ENCODE measurements at regions not wholly inside any gene's neighbourhood (a gene's known extent, or its start where the extent isn't known, plus 50 kb on each side); places are given as distances from the start of the nearest gene placed in this dataset.

- H3K4me3 Mint-ChIP-seq (ENCODE audit: low read depth), result no peak overlapping the region
- no peak for DNase-seq (ENCODE audit: low spot score, unreplicated experiment)
- H3K9me3 Mint-ChIP-seq (ENCODE audit: low read depth), result peaks cover 27% of the 10 kb centered on the region
- H3K27me3 Mint-ChIP-seq, result peaks cover 3% of the 10 kb centered on the region
- no peak for TF ChIP-seq CTCF (IDR thresholded peaks at IDR 0.05; ENCODE audit: unreplicated experiment)
- H3K36me3 Mint-ChIP-seq (ENCODE audit: insufficient read depth), result peaks cover 5% of the 10 kb centered on the region
- H3K27ac Mint-ChIP-seq, result no peak overlapping the region
- peaks cover 11% of the 10 kb centered on the region for H3K4me1 Mint-ChIP-seq (ENCODE audit: low read depth)
Measured at GRCh38 chr20:41870869-41871462, 252.8 kb upstream of the CHD6 start.

GRCh38 chr20:41869261-41869660 lies 251.1 kb upstream of the CHD6 start:
- peaks cover 5% of the 10 kb centered on the region for H3K36me3 Mint-ChIP-seq (ENCODE audit: insufficient read depth)
- no peak overlapping the region for H3K4me3 Mint-ChIP-seq (ENCODE audit: low read depth)
- peaks cover 27% of the 10 kb centered on the region for H3K9me3 Mint-ChIP-seq (ENCODE audit: low read depth)

GRCh38 chr20:41865938-41866337 lies 247.8 kb upstream of the CHD6 start:
- Mint-ChIP-seq H3K27ac (no peak overlapping the region), H3K36me3 (ENCODE audit: insufficient read depth) (peaks cover 5% of the 10 kb centered on the region), H3K4me3 (ENCODE audit: low read depth) (no peak overlapping the region), H3K4me1 (ENCODE audit: low read depth) (peaks cover 4% of the 10 kb centered on the region), H3K9me3 (ENCODE audit: low read depth) (peaks cover 27% of the 10 kb centered on the region), H3K27me3 (no peaks in the 10 kb centered on the region)
- DNase-seq (ENCODE audit: low spot score, unreplicated experiment), result no peak
- no peak for TF ChIP-seq CTCF (IDR thresholded peaks at IDR 0.05; ENCODE audit: unreplicated experiment)

More at GRCh38 chr20:41869261-41869660, 251.1 kb upstream of the CHD6 start:
- Mint-ChIP-seq H3K4me1 (ENCODE audit: low read depth) (peaks cover 11% of the 10 kb centered on the region), H3K27me3 (no peaks in the 10 kb centered on the region), H3K27ac (no peak overlapping the region)
- TF ChIP-seq CTCF (IDR thresholded peaks at IDR 0.05; ENCODE audit: unreplicated experiment), result no peak
- DNase-seq (ENCODE audit: low spot score, unreplicated experiment), result no peak

- Mint-ChIP-seq H3K36me3 (ENCODE audit: insufficient read depth) (no peaks in the 10 kb centered on the region), H3K4me3 (ENCODE audit: low read depth) (no peak overlapping the region), H3K9me3 (ENCODE audit: low read depth) (peaks cover 11% of the 10 kb centered on the region), H3K4me1 (ENCODE audit: low read depth) (peaks cover 4% of the 10 kb centered on the region), H3K27me3 (no peaks in the 10 kb centered on the region), H3K27ac (no peak overlapping the region)
- TF ChIP-seq CTCF (IDR thresholded peaks at IDR 0.05; ENCODE audit: unreplicated experiment), result no peak
- DNase-seq (ENCODE audit: low spot score, unreplicated experiment), result no peak
Measured at GRCh38 chr20:41862476-41862875, 244.3 kb upstream of the CHD6 start.

- no peak for TF ChIP-seq CTCF (IDR thresholded peaks at IDR 0.05; ENCODE audit: unreplicated experiment)
- no peaks in the 10 kb centered on the region for H3K27me3 Mint-ChIP-seq
- peaks cover 4% of the 10 kb centered on the region for H3K4me1 Mint-ChIP-seq (ENCODE audit: low read depth)
- H3K4me3 Mint-ChIP-seq (ENCODE audit: low read depth), result no peak overlapping the region
- H3K27ac Mint-ChIP-seq, result no peak overlapping the region
- no peaks in the 10 kb centered on the region for H3K36me3 Mint-ChIP-seq (ENCODE audit: insufficient read depth)
- DNase-seq (ENCODE audit: low spot score, unreplicated experiment), result no peak
- peaks cover 11% of the 10 kb centered on the region for H3K9me3 Mint-ChIP-seq (ENCODE audit: low read depth)
Measured at GRCh38 chr20:41861772-41862422, 243.7 kb upstream of the CHD6 start.

Data from progenitor cell of endocrine pancreas (in vitro differentiated cells).